NT2/D1 (cell line): ENCODE measurements at regions not wholly inside any gene's neighbourhood (a gene's known extent, or its start where the extent isn't known, plus 50 kb on each side); places are given as distances from the start of the nearest gene placed in this dataset.
"Not testable (repeated sequence)": the region's sequence is repeated elsewhere in the genome, so short reads cannot be mapped to it uniquely, and the experiment has no call there.

Experiments used
- DNase-seq: peaks from one replicate; pipeline ENCODE4 v3.0.0-alpha.2; 2011; ENCODE audit warnings: low read depth, low spot score
- H3K27me3 ChIP-seq: 2 replicates; pipeline ENCODE4 v1.6.0; 2011; ENCODE audit warnings: mild to moderate bottlenecking; ENCODE audit not compliant: insufficient read length, insufficient read depth
- H3K36me3 ChIP-seq: 2 replicates; pipeline ENCODE4 v1.6.1; 2011; ENCODE audit warnings: mild to moderate bottlenecking, low read length, mixed read lengths; ENCODE audit not compliant: insufficient read depth, insufficient read length
- H3K4me1 ChIP-seq: 2 replicates; pipeline ENCODE4 v1.5.1; 2011; ENCODE audit not compliant: insufficient read depth, insufficient read length
- H3K4me3 ChIP-seq: 2 replicates; pipeline ENCODE4 v1.5.1; 2011; ENCODE audit warnings: low read depth; ENCODE audit not compliant: insufficient read length
- H3K9ac ChIP-seq: 2 replicates; pipeline ENCODE4 v1.6.0; 2011; ENCODE audit warnings: low read depth; ENCODE audit not compliant: insufficient read length
- H3K9me3 ChIP-seq: 2 replicates; pipeline ENCODE4 v1.5.1; 2011; ENCODE audit warnings: mild to moderate bottlenecking, low read length; ENCODE audit not compliant: insufficient read depth
- SUZ12 ChIP-seq: IDR thresholded peaks from 2 replicates; pipeline ENCODE4 v1.6.1; 2011; ENCODE audit not compliant: insufficient read length, insufficient read depth; ENCODE audit errors: extremely low read depth
- YY1 ChIP-seq: IDR thresholded peaks from 2 replicates; pipeline ENCODE4 v1.6.1; 2011; ENCODE audit not compliant: insufficient read length, insufficient read depth
- ZNF274 ChIP-seq: IDR thresholded peaks from 2 replicates; pipeline ENCODE4 v1.6.1; 2011; ENCODE audit warnings: mild to moderate bottlenecking, low read depth, low read length

DNA sequence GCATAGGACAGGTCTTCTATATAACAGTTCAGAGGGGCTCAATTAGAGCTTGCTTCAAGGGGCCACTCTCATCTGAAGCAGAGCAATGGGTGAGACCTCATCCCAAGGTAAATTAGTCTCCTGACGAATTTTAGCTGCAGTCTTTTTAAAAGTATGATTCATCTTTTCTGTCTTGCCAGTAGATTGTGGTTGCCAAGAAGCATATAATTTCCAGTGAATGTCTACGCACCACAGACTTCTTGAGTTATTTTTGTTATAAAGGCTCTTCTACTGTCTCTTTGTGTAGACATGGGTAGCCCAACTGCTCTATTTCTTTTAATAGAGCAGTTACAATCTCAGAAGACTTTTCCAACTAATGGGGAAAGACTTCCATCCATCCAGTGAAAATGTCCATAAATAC lies 108.9 kb upstream of the FMN2 start:
- Histone ChIP-seq H3K36me3 (no peaks in the 10 kb centered on the region), H3K9me3 (peaks cover 72% of the 10 kb centered on the region), H3K4me3 (no peak overlapping the region), H3K9ac (no peak overlapping the region), H3K27me3 (no peaks in the 10 kb centered on the region), H3K4me1 (no peaks in the 10 kb centered on the region)
- DNase-seq: no peak
- TF ChIP-seq ZNF274 (no peak), SUZ12 (no peak), YY1 (no peak)

DNA sequence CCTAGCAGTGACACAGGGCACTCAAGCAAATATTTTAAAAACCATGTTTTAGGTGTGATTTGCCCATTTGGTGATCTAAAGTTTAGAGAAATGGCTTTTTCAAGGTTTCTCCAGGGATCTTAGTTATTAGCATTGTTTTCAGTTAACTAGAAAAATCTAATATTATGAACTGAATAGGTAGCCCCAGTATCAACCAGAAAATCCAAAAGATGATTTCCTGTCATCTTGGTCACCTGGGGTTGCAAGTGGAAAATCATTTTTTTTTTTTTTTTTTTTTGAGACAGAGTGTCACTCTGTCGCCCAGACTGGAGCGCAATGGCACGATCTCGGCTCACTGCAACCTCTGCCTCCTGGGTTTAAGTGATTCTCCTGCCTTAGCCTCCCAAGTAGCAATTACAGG lies 106.6 kb upstream of the FMN2 start:
- Histone ChIP-seq H3K4me3 (no peak overlapping the region), H3K9me3 (peaks cover 50% of the 10 kb centered on the region), H3K27me3 (no peaks in the 10 kb centered on the region), H3K9ac (no peak overlapping the region), H3K4me1 (no peaks in the 10 kb centered on the region), H3K36me3 (no peaks in the 10 kb centered on the region)
- no peak for DNase-seq
- no peak for TF ChIP-seq SUZ12
- no peak for TF ChIP-seq ZNF274
- no peak for TF ChIP-seq YY1

DNA sequence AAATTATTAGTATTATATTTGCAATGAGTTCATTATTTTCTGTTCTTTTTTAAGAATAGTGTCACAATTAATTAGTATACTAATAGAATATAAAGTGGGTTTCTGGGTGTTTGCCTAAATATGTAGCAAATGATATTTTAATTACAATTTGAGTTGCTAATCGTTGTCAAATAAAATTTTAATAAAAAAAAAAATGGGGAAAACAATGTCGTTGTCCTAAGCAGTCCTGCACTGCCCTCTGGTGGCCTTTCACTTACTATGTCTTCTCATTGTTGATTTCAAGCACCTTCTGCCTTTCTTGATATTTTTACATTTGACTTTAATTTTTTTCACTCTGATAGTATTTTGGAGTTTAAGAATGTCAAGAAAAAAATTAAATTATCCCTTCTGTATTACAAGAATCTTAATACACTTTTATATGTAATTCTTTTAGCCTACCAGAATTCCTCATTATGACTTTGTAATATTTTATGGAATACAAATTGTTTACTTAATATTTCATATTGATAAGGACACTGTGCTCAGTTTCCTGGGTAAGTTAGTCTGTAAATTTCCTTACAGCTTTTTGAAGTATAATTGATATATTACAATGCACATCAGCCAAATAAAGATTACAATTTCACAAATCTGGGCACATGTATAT lies 104.5 kb upstream of the FMN2 start:
- no peak for DNase-seq
- H3K9me3 ChIP-seq: peaks cover 40% of the 10 kb centered on the region
- H3K27me3 ChIP-seq: no peaks in the 10 kb centered on the region
- H3K4me1 ChIP-seq: no peaks in the 10 kb centered on the region
- H3K4me3 ChIP-seq: no peak overlapping the region
- no peaks in the 10 kb centered on the region for H3K36me3 ChIP-seq
- no peak overlapping the region for H3K9ac ChIP-seq
- TF ChIP-seq ZNF274 (no peak), SUZ12 (no peak), YY1 (no peak)

DNA sequence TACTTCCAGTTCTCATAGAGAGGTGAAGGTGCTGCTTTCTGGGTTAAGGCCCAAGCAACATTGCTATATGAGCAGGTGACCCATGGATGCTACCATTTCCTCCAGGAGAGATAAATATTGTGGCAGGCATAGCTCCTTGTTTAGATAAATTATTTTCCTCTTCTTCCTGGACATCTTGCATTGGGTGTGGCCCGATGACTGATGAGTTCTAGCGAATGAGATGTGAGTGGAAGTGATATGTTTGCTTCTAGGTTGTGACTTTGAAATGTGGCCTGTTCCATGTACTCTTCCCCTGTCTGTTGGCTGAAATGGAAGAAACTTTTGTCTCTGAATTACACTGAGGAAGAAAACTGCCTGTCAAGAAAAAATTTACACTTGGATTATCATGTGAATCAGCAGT lies 101.7 kb upstream of the FMN2 start:
- no peak for DNase-seq
- no peaks in the 10 kb centered on the region for H3K36me3 ChIP-seq
- H3K9ac ChIP-seq: no peak overlapping the region
- no peaks in the 10 kb centered on the region for H3K4me1 ChIP-seq
- no peaks in the 10 kb centered on the region for H3K27me3 ChIP-seq
- no peak overlapping the region for H3K4me3 ChIP-seq
- peaks cover 21% of the 10 kb centered on the region for H3K9me3 ChIP-seq
- TF ChIP-seq YY1 (no peak), ZNF274 (no peak), SUZ12 (no peak)

DNA sequence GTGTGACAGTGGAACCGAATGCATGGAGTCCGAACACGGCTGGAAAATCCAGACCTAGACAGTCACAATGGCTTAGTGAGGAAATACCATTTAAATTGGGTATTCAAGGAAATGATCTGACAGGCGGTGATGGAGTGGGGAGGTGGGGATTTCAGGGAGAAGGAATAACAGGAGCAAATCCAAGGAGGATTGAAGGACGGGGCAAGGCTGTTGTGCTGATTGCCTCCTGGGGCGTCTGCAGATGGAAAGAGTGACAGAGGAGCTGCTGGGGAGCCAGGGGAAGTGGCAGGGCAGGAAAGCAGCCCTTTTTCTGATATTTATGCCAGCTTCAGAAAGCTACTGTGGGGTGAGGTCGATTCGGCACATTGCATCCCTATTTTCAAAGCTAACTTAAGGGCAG lies 99.1 kb upstream of the FMN2 start:
- H3K4me3 ChIP-seq, DNase-seq, H3K27me3 ChIP-seq, H3K4me1 ChIP-seq, H3K36me3 ChIP-seq, H3K9ac ChIP-seq, H3K9me3 ChIP-seq: not testable (repeated sequence)

DNA sequence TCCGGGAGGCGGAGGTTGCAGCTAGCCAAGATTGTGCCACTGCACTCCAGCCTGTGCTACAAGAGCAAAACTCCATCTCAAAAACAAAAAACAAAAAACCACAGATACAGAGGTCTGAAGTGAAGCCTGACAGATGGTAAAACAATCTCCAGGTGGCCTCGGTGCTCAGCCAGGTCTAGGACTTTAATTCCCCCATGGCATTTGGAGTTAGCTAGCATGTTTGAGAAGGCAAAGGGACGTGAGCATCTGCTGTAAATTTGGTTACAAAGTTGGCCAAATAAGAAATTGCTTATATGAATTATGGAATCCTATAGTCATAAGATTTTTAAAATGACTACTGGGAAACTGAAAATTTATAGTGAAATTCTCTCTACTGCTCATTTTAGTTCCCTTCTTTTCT lies 98.3 kb upstream of the FMN2 start:
- Histone ChIP-seq H3K27me3 (peaks cover 2% of the 10 kb centered on the region), H3K4me1 (no peaks in the 10 kb centered on the region), H3K4me3 (no peak overlapping the region), H3K36me3 (no peaks in the 10 kb centered on the region), H3K9me3 (no peaks in the 10 kb centered on the region; the same call in 1 of the 2 replicates), H3K9ac (no peak overlapping the region)
- no peak for DNase-seq
- no peak for TF ChIP-seq ZNF274
- no peak for TF ChIP-seq SUZ12
- no peak for TF ChIP-seq YY1

DNA sequence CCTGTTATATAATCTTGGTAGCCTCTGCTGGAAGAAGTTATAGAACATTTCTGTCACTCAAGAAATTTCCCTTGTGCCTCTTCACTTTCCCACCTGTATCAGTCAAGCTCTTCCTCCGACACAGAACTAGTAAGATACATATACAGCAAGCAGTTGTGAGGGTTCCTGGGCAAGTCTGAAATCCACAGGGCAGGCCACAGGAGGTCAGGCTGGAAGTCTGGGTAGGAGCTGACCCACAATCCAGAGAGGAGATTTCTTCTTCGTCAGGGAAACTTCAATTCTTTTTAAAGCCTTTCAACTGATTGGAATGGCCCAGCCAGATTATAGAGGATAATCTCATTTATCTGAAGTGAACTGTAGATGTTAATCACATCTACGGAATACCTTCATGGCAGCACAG lies 96.4 kb upstream of the FMN2 start:
- no peak overlapping the region for H3K9ac ChIP-seq
- no peak overlapping the region for H3K4me3 ChIP-seq
- TF ChIP-seq SUZ12 (no peak), YY1 (no peak), ZNF274 (no peak)
- no peaks in the 10 kb centered on the region for H3K4me1 ChIP-seq
- no peaks in the 10 kb centered on the region for H3K36me3 ChIP-seq
- no peaks in the 10 kb centered on the region; the same call in 1 of the 2 replicates for H3K9me3 ChIP-seq
- DNase-seq: no peak
- peaks cover 11% of the 10 kb centered on the region for H3K27me3 ChIP-seq

DNA sequence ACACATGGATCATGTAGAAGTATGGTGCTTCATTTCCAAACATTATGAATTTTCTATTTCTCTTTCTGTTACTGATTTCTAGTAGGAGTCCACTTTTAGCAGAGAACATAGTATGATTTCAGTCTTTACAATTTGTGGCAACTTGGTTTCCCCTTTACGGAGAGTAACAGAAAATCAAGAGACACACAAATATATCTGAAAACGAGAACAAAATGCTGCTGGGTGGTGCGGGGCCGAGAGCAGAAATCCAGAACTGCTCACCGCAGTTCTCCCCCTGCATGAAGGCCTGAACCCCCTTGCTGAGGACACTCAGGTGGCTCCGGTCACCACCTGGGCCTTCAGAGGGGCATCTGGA lies 94.5 kb upstream of the FMN2 start:
- H3K4me3 ChIP-seq: no peak overlapping the region

More for the DNA sequence above, 94.5 kb upstream of the FMN2 start:
- TF ChIP-seq YY1 (no peak), ZNF274 (no peak), SUZ12 (no peak)
- no peak for DNase-seq
- no peaks in the 10 kb centered on the region for H3K4me1 ChIP-seq
- H3K9me3 ChIP-seq: no peaks in the 10 kb centered on the region; the same call in 1 of the 2 replicates
- no peak overlapping the region for H3K9ac ChIP-seq
- H3K27me3 ChIP-seq: peaks cover 11% of the 10 kb centered on the region
- no peaks in the 10 kb centered on the region for H3K36me3 ChIP-seq
